K562 (cell line): ENCODE measurements at regions not wholly inside any gene's neighbourhood (a gene's known extent, or its start where the extent isn't known, plus 50 kb on each side); places are given as distances from the start of the nearest gene placed in this dataset.

Experiments
- ATAC-seq: fragments of 200-7000 bp; cut with Tn5 transposase; 3 replicates; pipeline ENCODE4 v1.9.1; 2020; ENCODE audit warnings: moderate library complexity
- BruUV-seq: library from RNA; stranded (reverse); fragments of 400-500 nt; replicated peaks from 2 replicates; lab custom pipeline; 2021; lab: Mats Ljungman, UMichigan
- CTCF ChIA-PET: fragments of 300-600 bp; formaldehyde crosslinking; extraction: SDS; loops from one replicate; lab custom pipeline; 2021; ENCODE audit warnings: low intra/inter-chr PET ratio; lab: Yijun Ruan, JAX
- POLR2A ChIA-PET: fragments of 300-600, 350-650 bp; sonication (Branson Sonifier 250); formaldehyde crosslinking; extraction: SDS; loops from one replicate; lab custom pipeline; 2021; ENCODE audit warnings: antibody characterized with exemption, inconsistent platforms; lab: Yijun Ruan, JAX
- DNase-seq, 4 experiments: peaks; one replicate each; pipeline versions ENCODE4 v3.0.0 to v3.0.0-alpha.2; 2011 to 2018; ENCODE audit warnings: low spot score in 3 of 4, mixed read lengths in 3 of 4; ENCODE audit errors: extremely low read depth in 1 of 4
- FAIRE-seq: peaks from 2 replicates; lab custom pipeline; 2011; peaks lifted over from hg19 to GRCh38; lab: Jason Lieb, UNC
- H2AFZ ChIP-seq: 2 replicates; pipeline ENCODE4 v1.6.0; 2011; ENCODE audit warnings: low read depth, low read length, control low read depth, inconsistent platforms
- H3K27ac ChIP-seq: fragments of 200-600 bp; 3 replicates; pipeline ENCODE4 v1.8.0; 2011; ENCODE audit warnings: low read depth, mild to moderate bottlenecking, control low read depth, inconsistent platforms, low read length, moderate library complexity, mixed read lengths; ENCODE audit errors: extremely low read depth
- H3K27me3 ChIP-seq, 2 experiments: fragments of 300-600 bp in 1 of 2; 2 replicates in 1 of 2; 3 replicates in 1 of 2; pipeline versions ENCODE4 v1.6.0 to v1.8.0; 2011; ENCODE audit warnings: inconsistent platforms in 2 of 2, low read length in 2 of 2, mild to moderate bottlenecking in 1 of 2, mixed read lengths in 1 of 2, moderate library complexity in 1 of 2; ENCODE audit not compliant: control insufficient read depth in 2 of 2, insufficient read depth in 2 of 2
- H3K36me3 ChIP-seq: fragments of 300-600 bp; 3 replicates; pipeline ENCODE4 v1.8.0; 2011; ENCODE audit warnings: mild to moderate bottlenecking, low read length, inconsistent platforms; ENCODE audit not compliant: control insufficient read depth, insufficient read depth
- H3K4me1 ChIP-seq, 2 experiments: fragments of 200-600 bp in 1 of 2; replicated peaks in 1 of 2; 2 replicates in 1 of 2; 3 replicates in 1 of 2; pipeline versions ENCODE4 v1.5.1 to v1.8.0; 2011; ENCODE audit warnings: inconsistent platforms in 2 of 2, low read length in 2 of 2, mild to moderate bottlenecking in 1 of 2, mixed read lengths in 1 of 2, moderate library complexity in 1 of 2; ENCODE audit not compliant: control insufficient read depth in 2 of 2, insufficient read depth in 2 of 2
- H3K4me2 ChIP-seq: 2 replicates; pipeline ENCODE4 v1.6.1; 2011; ENCODE audit warnings: low read length, control low read depth, inconsistent platforms, mixed read lengths; ENCODE audit not compliant: insufficient read depth
- H3K4me3 ChIP-seq: fragments of 200-600 bp; sonication (generic), shearing (Covaris generic); 2 replicates; pipeline ENCODE4 v1.5.1; 2016; ENCODE audit warnings: control low read depth, inconsistent platforms
- H3K79me2 ChIP-seq: fragments of 200-600 bp; 3 replicates; pipeline ENCODE4 v1.8.0; 2011; ENCODE audit warnings: low read length, inconsistent platforms; ENCODE audit not compliant: control insufficient read depth, insufficient read depth
- H3K9ac ChIP-seq, 2 experiments: 2 replicates each; pipeline versions ENCODE4 v1.6.0 to v1.6.1; 2011; ENCODE audit warnings: low read depth in 2 of 2, low read length in 2 of 2, control low read depth in 1 of 2, inconsistent platforms in 1 of 2, mild to moderate bottlenecking in 1 of 2, mixed read lengths in 1 of 2; ENCODE audit not compliant: insufficient read depth in 1 of 2
- H3K9me1 ChIP-seq: one replicate; pipeline ENCODE4 v1.6.0; 2011; ENCODE audit warnings: inconsistent platforms, mild to moderate bottlenecking, low read length, moderate library complexity; ENCODE audit not compliant: control insufficient read depth, insufficient read depth
- H3K9me3 ChIP-seq: replicated peaks from 2 replicates; pipeline ENCODE4 v1.5.1; 2011; ENCODE audit warnings: low read depth, low read length, inconsistent platforms; ENCODE audit not compliant: control insufficient read depth, insufficient read depth
- H4K20me1 ChIP-seq: replicated peaks from 2 replicates; pipeline ENCODE4 v1.6.1; 2011; ENCODE audit warnings: low read length, inconsistent platforms, mixed read lengths; ENCODE audit not compliant: control insufficient read depth, insufficient read depth
- CBX5 ChIP-seq: IDR thresholded peaks from 2 replicates; pipeline ENCODE4 v1.6.1; 2014; ENCODE audit warnings: low read depth, borderline replicate concordance
- CSDE1 ChIP-seq, 2 experiments: fragments of 450-650 bp; IDR thresholded peaks; 2 replicates each; pipeline ENCODE4 v1.6.1; 2016; ENCODE audit warnings: mild to moderate bottlenecking in 1 of 2
- DDX20 ChIP-seq: fragments of 450-650 bp; IDR thresholded peaks from 2 replicates; pipeline ENCODE4 v1.6.1; 2016; ENCODE audit warnings: missing genetic modification characterization, low read depth, mild to moderate bottlenecking, missing compliant biosample characterization, moderate library complexity
- ETV6 ChIP-seq, 3 experiments: fragments of 150-350 bp in 1 of 3; sonication (generic) in 1 of 3; formaldehyde crosslinking in 1 of 3; IDR thresholded peaks; 2 replicates each; pipeline versions ENCODE4 v1.6.1 to v1.8.0; 2014 to 2022; ENCODE audit warnings: borderline replicate concordance in 2 of 3, low read depth in 2 of 3, antibody characterized with exemption in 1 of 3, low read length in 1 of 3, mild to moderate bottlenecking in 1 of 3, missing genetic modification reagents in 1 of 3
- GTF2B ChIP-seq: IDR thresholded peaks from 2 replicates; pipeline ENCODE4 v1.6.1; 2011; ENCODE audit not compliant: insufficient read length; ENCODE audit errors: extremely low read depth
- GTF2E2 ChIP-seq: fragments of 200-800 bp; sonication (Bioruptor generic); IDR thresholded peaks from 2 replicates; pipeline ENCODE4 v1.6.1; 2016; ENCODE audit warnings: missing genetic modification characterization, missing compliant biosample characterization
- ILF3 ChIP-seq: fragments of 450-650 bp; IDR thresholded peaks from 2 replicates; pipeline ENCODE4 v1.6.1; 2018; ENCODE audit warnings: antibody characterized with exemption, mild to moderate bottlenecking, moderate library complexity, borderline replicate concordance
- MLLT1 ChIP-seq, 2 experiments: fragments of 450-650 bp; IDR thresholded peaks; 2 replicates each; pipeline ENCODE4 v1.6.1; 2016
- POU5F1 ChIP-seq: fragments of 150-350 bp; IDR thresholded peaks from 2 replicates; pipeline ENCODE4 v1.6.1; 2014; ENCODE audit warnings: borderline replicate concordance, low read length, low read depth, mild to moderate bottlenecking; ENCODE audit not compliant: partially characterized antibody
- PREB ChIP-seq: sonication (generic); formaldehyde crosslinking; IDR thresholded peaks from 2 replicates; pipeline ENCODE4 v1.8.1; 2023; ENCODE audit warnings: mild to moderate bottlenecking, missing genetic modification reagents
- PTRF ChIP-seq: fragments of 450-650 bp; IDR thresholded peaks from 2 replicates; pipeline ENCODE4 v1.6.1; 2016; ENCODE audit warnings: mild to moderate bottlenecking, missing genetic modification characterization, missing compliant biosample characterization
- SMARCA4 ChIP-seq: fragments of 450-650 bp; IDR thresholded peaks from 2 replicates; pipeline ENCODE4 v1.6.1; 2016
- TAF7 ChIP-seq: fragments of 450-650 bp; IDR thresholded peaks from 2 replicates; pipeline ENCODE4 v1.6.1; 2016; ENCODE audit warnings: missing genetic modification characterization, missing compliant biosample characterization
- ZFP1 ChIP-seq: fragments of 450-650 bp; formaldehyde crosslinking; IDR thresholded peaks from 2 replicates; pipeline ENCODE4 v1.4.0; 2020; ENCODE audit warnings: mild to moderate bottlenecking, mixed read lengths
- ZKSCAN8 ChIP-seq: fragments of 200-800 bp; sonication (Bioruptor generic); IDR thresholded peaks from 2 replicates; pipeline ENCODE4 v1.6.1; 2016; ENCODE audit warnings: missing genetic modification characterization, missing compliant biosample characterization
- ZNF143 ChIP-seq: sonication (generic); formaldehyde crosslinking; IDR thresholded peaks from 2 replicates; pipeline ENCODE4 v1.9.0; 2022; ENCODE audit warnings: mild to moderate bottlenecking, missing genetic modification reagents
- ZNF431 ChIP-seq: sonication (generic); formaldehyde crosslinking; IDR thresholded peaks from 2 replicates; pipeline ENCODE4 v1.8.0; 2022; ENCODE audit warnings: mild to moderate bottlenecking, missing genetic modification reagents
- WGBS: fragments of 100-300 bp; shearing (Covaris generic); methylation state at CpG from one replicate; pipeline ENCODE4 v1.1.6; 2016; ENCODE audit warnings: low coverage, mixed read lengths; ENCODE audit not compliant: insufficient coverage; ENCODE audit errors: missing lambda C conversion rate; 5-methylcytosine and 5-hydroxymethylcytosine counted together
- in situ Hi-C: fragments of 300-500 bp; cut with MboI; formaldehyde crosslinking; loops from 4 replicates; pipeline ENCODE4 v1.15.0; 2018; ENCODE audit warnings: inconsistent platforms, mixed read lengths
- intact Hi-C: fragments of 100-400 bp; cut with micrococcal nuclease; formaldehyde crosslinking; loops from 2 replicates; pipeline ENCODE4 v1.14.2; 2022
- TF ChIP-seq, protein P1 (sequence below): fragments of 150-350 bp; IDR thresholded peaks from 2 replicates; pipeline ENCODE4 v1.6.1; 2014; ENCODE audit warnings: low read depth, mild to moderate bottlenecking, low read length, borderline replicate concordance

- no peaks in the 10 kb centered on the region for H3K9me1 ChIP-seq
- H3K36me3 ChIP-seq, result no peaks in the 10 kb centered on the region
- H2AFZ ChIP-seq, result no peak overlapping the region
- H3K9me3 ChIP-seq, result no peaks in the 10 kb centered on the region
- H3K27ac ChIP-seq, result no peak overlapping the region
- DNase-seq, result no peak
- ATAC-seq, result no peak
- H3K4me2 ChIP-seq, result no peak overlapping the region
- no peak for FAIRE-seq
- BruUV-seq, result no TSS peak
- POLR2A ChIA-PET, result no interaction called here
- intact Hi-C loops, result no loop called here
- H3K79me2 ChIP-seq, result no peaks in the 10 kb centered on the region
- no peak overlapping the region for H3K4me3 ChIP-seq
- H3K9ac ChIP-seq, result no peak overlapping the region
- no peaks in the 10 kb centered on the region for H3K27me3 ChIP-seq
- WGBS, result 0% methylated on average over 3 of the region's 3 CpGs
- H4K20me1 ChIP-seq, result no peaks in the 10 kb centered on the region
- CTCF ChIA-PET, result no interaction called here
- in situ Hi-C loops, result no loop called here
- no peaks in the 10 kb centered on the region for H3K4me1 ChIP-seq
- TF ChIP-seq SMARCA4, result no peak
- TF ChIP-seq ZFP1 (CRISPR knock-in tag), result no peak
- no peak for TF ChIP-seq ETV6 (IDR thresholded peaks at IDR 0.05; ENCODE audit: borderline replicate concordance in 1 of 2, low read depth in 2 of 2, low read length in 1 of 2)
- TF ChIP-seq ETV6 (CRISPR knock-in tag; IDR thresholded peaks at IDR 0.05; ENCODE audit: borderline replicate concordance), result no peak
- TF ChIP-seq, protein P1, sequence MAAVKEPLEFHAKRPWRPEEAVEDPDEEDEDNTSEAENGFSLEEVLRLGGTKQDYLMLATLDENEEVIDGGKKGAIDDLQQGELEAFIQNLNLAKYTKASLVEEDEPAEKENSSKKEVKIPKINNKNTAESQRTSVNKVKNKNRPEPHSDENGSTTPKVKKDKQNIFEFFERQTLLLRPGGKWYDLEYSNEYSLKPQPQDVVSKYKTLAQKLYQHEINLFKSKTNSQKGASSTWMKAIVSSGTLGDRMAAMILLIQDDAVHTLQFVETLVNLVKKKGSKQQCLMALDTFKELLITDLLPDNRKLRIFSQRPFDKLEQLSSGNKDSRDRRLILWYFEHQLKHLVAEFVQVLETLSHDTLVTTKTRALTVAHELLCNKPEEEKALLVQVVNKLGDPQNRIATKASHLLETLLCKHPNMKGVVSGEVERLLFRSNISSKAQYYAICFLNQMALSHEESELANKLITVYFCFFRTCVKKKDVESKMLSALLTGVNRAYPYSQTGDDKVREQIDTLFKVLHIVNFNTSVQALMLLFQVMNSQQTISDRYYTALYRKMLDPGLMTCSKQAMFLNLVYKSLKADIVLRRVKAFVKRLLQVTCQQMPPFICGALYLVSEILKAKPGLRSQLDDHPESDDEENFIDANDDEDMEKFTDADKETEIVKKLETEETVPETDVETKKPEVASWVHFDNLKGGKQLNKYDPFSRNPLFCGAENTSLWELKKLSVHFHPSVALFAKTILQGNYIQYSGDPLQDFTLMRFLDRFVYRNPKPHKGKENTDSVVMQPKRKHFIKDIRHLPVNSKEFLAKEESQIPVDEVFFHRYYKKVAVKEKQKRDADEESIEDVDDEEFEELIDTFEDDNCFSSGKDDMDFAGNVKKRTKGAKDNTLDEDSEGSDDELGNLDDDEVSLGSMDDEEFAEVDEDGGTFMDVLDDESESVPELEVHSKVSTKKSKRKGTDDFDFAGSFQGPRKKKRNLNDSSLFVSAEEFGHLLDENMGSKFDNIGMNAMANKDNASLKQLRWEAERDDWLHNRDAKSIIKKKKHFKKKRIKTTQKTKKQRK, result no peak
- no peak for TF ChIP-seq ZNF431 (CRISPR knock-in tag)
- TF ChIP-seq PREB (CRISPR knock-in tag), result no peak
- no peak for TF ChIP-seq ILF3
- TF ChIP-seq ZKSCAN8 (CRISPR knock-in tag), result no peak
- TF ChIP-seq PTRF (tag), result no peak
- no peak for TF ChIP-seq GTF2B
- TF ChIP-seq GTF2E2, result no peak
- no peak for TF ChIP-seq POU5F1
- no peak for TF ChIP-seq TAF7 (tag)
- TF ChIP-seq MLLT1 (IDR thresholded peaks at IDR 0.05), result no peak
- no peak for TF ChIP-seq ZNF143 (CRISPR knock-in tag)
- no peak for TF ChIP-seq CBX5
- no peak for TF ChIP-seq DDX20 (tag)
- no peak for TF ChIP-seq CSDE1 (IDR thresholded peaks at IDR 0.05)
Measured at GRCh38 chr10:94047293-94047692, 53.6 kb downstream of the PLCE1 start.
